ENCODE measurements at regions not wholly inside any gene's neighbourhood (a gene's known extent, or its start where the extent isn't known, plus 50 kb on each side); places are given as distances from the start of the nearest gene placed in this dataset.

- H3K36me3 Mint-ChIP-seq (ENCODE audit: insufficient read depth in 1 of 3, low read depth in 3 of 3), result peaks cover 0 to 3% (median 2%) of the 10 kb centered on the region in 3 experiments; a peak in 3 of 7 replicates
- Histone ChIP-seq H3K4me1 (ENCODE audit: insufficient read depth, low read length) (no peaks in the 10 kb centered on the region), H3K4me2 (ENCODE audit: insufficient read depth, insufficient read length, low read length) (no peak overlapping the region)
Measured at GRCh38 chr12:46983959-46984841, 95.2 kb upstream of the PCED1B start.

More at GRCh38 chr12:46983959-46984841, 95.2 kb upstream of the PCED1B start:
- no peaks in the 10 kb centered on the region for H3K79me2 ChIP-seq (ENCODE audit: insufficient read depth, low read length)
- WGBS (ENCODE audit: extremely low coverage, insufficient read length, low lambda C conversion rate), result no CpG with 5 or more reads among the region's 7 CpGs
- H3K4me1 Mint-ChIP-seq, result peaks cover 4 to 5% of the 10 kb centered on the region in 2 experiments
- H3K9me3 ChIP-seq (ENCODE audit: control insufficient read depth, low read depth, low read length), result no peaks in the 10 kb centered on the region
- no peak overlapping the region for H3K4ac ChIP-seq (ENCODE audit: low read depth, low read length)
- H2AK5ac ChIP-seq (ENCODE audit: insufficient read length, low read length), result no peak overlapping the region
- no peak overlapping the region for H3K18ac ChIP-seq (ENCODE audit: insufficient read length, low read depth, low read length)
- H3K79me1 ChIP-seq (ENCODE audit: insufficient read depth, low read depth, low read length, poor library complexity, severe bottlenecking), result no peaks in the 10 kb centered on the region
- no peak overlapping the region for H4K5ac ChIP-seq (ENCODE audit: insufficient read length, low read depth, low read length)
- H3K4me3 Mint-ChIP-seq, result no peak overlapping the region
- peak; percentile 80 for TF ChIP-seq CTCF (conservative IDR thresholded peaks at IDR 0.05)
- DNase-seq, result peak; percentile 76
- no peak overlapping the region for H3K14ac ChIP-seq (ENCODE audit: insufficient read depth, low read length)
- H2BK20ac ChIP-seq (ENCODE audit: low read depth, low read length, poor library complexity, severe bottlenecking), result no peak overlapping the region
- no peak overlapping the region for H2BK12ac ChIP-seq (ENCODE audit: insufficient read length, low read depth, low read length)
- H3K56ac ChIP-seq (ENCODE audit: insufficient read length, low read depth, low read length), result no peak overlapping the region
- no peaks in the 10 kb centered on the region for H3K27me3 ChIP-seq (ENCODE audit: insufficient read depth, low read length)
- H3K27ac ChIP-seq (ENCODE audit: insufficient read length, low read depth, low read length), result no peak overlapping the region
- no peak overlapping the region for H3T11ph ChIP-seq (ENCODE audit: low read length)
- H3K9me3 Mint-ChIP-seq, result peaks cover 8 to 10% of the 10 kb centered on the region in 2 experiments
- no peaks in the 10 kb centered on the region for H3K23me2 ChIP-seq (ENCODE audit: insufficient read length, low read depth, low read length, poor library complexity, severe bottlenecking)
- H3K9ac ChIP-seq (ENCODE audit: extremely low read depth, insufficient read length, low read length), result no peak overlapping the region
- H4K91ac ChIP-seq (ENCODE audit: insufficient read length, low read depth, low read length), result no peak overlapping the region
- H2BK5ac ChIP-seq (ENCODE audit: insufficient read length, low read length), result no peak overlapping the region
- H3K23ac ChIP-seq (ENCODE audit: insufficient read length, low read depth, low read length), result no peak overlapping the region
- no peaks in the 10 kb centered on the region for H4K20me1 ChIP-seq (ENCODE audit: control insufficient read depth, insufficient read depth, insufficient read length)
- H2AFZ ChIP-seq (ENCODE audit: low read length), result no peak overlapping the region
- H3K27ac Mint-ChIP-seq, result no peak overlapping the region
- no peak overlapping the region for H2BK15ac ChIP-seq (ENCODE audit: low read depth, low read length)
- H3K27me3 Mint-ChIP-seq (ENCODE audit: low read depth), result no peaks in the 10 kb centered on the region
- no peak overlapping the region for H2BK120ac ChIP-seq (ENCODE audit: low read depth, low read length, poor library complexity, severe bottlenecking)
- no peak overlapping the region for H4K8ac ChIP-seq (replicated peaks; ENCODE audit: insufficient read length, low read depth, low read length)

Measured in H9 (cell line).